IPS-20b (cell line): ENCODE measurements at regions not wholly inside any gene's neighbourhood (a gene's known extent, or its start where the extent isn't known, plus 50 kb on each side); places are given as distances from the start of the nearest gene placed in this dataset.

Experiments used
- H3K27ac ChIP-seq: one replicate; pipeline ENCODE4 v1.5.1; 2013; ENCODE audit warnings: low read length
- H3K27me3 ChIP-seq: 2 replicates; pipeline ENCODE4 v1.6.1; 2013; ENCODE audit warnings: mild to moderate bottlenecking, low read length, inconsistent platforms; ENCODE audit not compliant: insufficient read depth
- H3K36me3 ChIP-seq: 2 replicates; pipeline ENCODE4 v1.6.1; 2013; ENCODE audit warnings: low read depth, mild to moderate bottlenecking, inconsistent platforms, low read length, moderate library complexity; ENCODE audit not compliant: insufficient read depth
- H3K4me1 ChIP-seq: 2 replicates; pipeline ENCODE4 v1.6.1; 2013; ENCODE audit warnings: mild to moderate bottlenecking, control low read depth, inconsistent platforms, low read length, moderate library complexity; ENCODE audit not compliant: insufficient read depth
- H3K4me3 ChIP-seq: 2 replicates; pipeline ENCODE4 v1.5.1; 2013; ENCODE audit warnings: mild to moderate bottlenecking, low read length, inconsistent platforms
- H3K9ac ChIP-seq: 2 replicates; pipeline ENCODE4 v1.6.1; 2013; ENCODE audit warnings: low read depth, mild to moderate bottlenecking, inconsistent platforms, low read length, moderate library complexity
- H3K9me3 ChIP-seq: 2 replicates; pipeline ENCODE4 v1.6.1; 2013; ENCODE audit warnings: mild to moderate bottlenecking, low read depth, low read length, inconsistent platforms; ENCODE audit not compliant: insufficient read depth

DNA sequence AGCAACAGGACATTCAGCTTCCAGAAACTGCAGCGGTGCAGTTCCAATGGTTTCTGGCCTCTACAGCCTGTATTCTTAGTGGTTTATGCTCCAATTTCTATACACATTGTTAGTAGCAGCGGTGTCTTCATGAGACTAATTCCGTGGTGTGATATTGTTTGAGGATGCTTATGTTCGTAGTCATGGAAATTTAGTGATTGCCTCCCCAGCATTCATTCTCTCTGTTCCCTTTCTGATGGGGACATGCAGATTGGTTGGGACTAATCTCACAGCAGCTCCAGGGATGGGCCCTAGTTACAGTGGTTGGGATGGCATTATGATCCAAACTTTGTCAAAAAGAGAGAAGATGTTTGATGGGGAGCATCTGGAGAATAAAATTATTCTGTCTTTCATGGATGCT is 208.6 kb downstream of the CD47 start:
- Histone ChIP-seq H3K4me1 (no peaks in the 10 kb centered on the region), H3K27me3 (no peaks in the 10 kb centered on the region), H3K36me3 (no peaks in the 10 kb centered on the region), H3K9ac (no peak overlapping the region), H3K4me3 (no peak overlapping the region), H3K27ac (no peak overlapping the region), H3K9me3 (no peaks in the 10 kb centered on the region)

DNA sequence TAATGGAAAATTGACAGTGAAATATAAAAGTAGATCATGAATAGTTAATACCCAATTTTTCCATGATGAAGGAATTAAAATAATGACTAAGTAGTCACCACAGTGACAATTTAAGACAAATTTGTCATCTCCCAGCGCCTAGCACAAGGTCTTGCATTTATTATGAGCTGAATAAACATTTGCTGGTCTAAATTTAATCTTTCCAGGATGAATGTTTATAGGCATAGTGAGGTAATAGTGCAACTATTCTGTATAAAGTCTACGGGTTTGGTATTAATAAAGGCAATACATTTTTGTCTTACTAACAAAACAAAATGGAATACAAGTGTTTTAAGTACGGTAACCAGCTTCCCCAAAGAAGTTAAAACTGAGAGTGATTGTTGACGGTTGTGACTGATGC is 209.3 kb downstream of the CD47 start:
- Histone ChIP-seq H3K27ac (no peak overlapping the region), H3K9ac (no peak overlapping the region), H3K4me1 (no peaks in the 10 kb centered on the region), H3K4me3 (no peak overlapping the region), H3K27me3 (no peaks in the 10 kb centered on the region), H3K9me3 (no peaks in the 10 kb centered on the region), H3K36me3 (no peaks in the 10 kb centered on the region)

DNA sequence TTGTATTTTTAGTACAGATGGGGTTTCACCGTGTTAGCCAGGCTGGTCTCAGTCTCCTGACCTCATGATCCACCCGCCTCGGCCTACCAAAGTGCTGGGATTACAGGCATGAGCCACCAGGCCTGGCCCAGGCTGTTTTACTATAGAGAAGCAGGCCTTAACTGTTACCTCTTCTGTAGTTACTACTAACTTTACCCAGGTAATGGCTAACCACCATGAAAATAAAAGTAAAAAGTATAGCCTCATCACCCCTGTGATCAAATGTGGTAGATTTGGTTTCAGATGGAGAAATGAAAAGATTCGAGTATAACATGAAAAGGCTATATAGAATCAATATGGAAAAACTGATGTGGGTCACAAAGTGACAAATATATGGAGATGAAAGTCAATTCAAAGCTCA is 210.1 kb downstream of the CD47 start:
- no peaks in the 10 kb centered on the region for H3K9me3 ChIP-seq
- H3K4me3 ChIP-seq = no peak overlapping the region
- no peaks in the 10 kb centered on the region for H3K36me3 ChIP-seq
- no peak overlapping the region for H3K27ac ChIP-seq
- H3K4me1 ChIP-seq = no peaks in the 10 kb centered on the region
- no peaks in the 10 kb centered on the region for H3K27me3 ChIP-seq
- H3K9ac ChIP-seq = no peak overlapping the region

DNA sequence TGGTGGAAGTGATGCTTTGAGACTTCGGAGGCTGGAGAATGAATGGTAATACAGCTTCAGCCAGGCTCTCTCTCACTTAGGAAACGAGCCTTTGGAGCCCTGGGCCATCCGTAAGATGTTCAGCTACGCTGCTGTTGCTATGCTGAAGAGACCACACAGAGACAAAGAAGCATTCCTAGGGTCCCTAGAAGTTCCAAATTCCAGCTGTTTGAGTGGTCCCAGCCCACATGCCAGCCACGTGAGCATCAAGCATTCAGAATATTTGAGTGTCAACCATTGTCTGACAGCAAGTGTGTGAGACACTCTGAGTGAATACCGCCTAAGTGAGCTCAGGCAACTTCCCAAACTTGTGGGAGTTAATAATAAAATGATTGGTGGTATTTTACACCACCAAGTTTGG is 212.9 kb downstream of the CD47 start:
- no peak overlapping the region for H3K9ac ChIP-seq
- no peaks in the 10 kb centered on the region for H3K9me3 ChIP-seq
- H3K27ac ChIP-seq = no peak overlapping the region
- no peaks in the 10 kb centered on the region for H3K27me3 ChIP-seq
- no peaks in the 10 kb centered on the region for H3K4me1 ChIP-seq
- H3K36me3 ChIP-seq = no peaks in the 10 kb centered on the region
- no peak overlapping the region for H3K4me3 ChIP-seq

DNA sequence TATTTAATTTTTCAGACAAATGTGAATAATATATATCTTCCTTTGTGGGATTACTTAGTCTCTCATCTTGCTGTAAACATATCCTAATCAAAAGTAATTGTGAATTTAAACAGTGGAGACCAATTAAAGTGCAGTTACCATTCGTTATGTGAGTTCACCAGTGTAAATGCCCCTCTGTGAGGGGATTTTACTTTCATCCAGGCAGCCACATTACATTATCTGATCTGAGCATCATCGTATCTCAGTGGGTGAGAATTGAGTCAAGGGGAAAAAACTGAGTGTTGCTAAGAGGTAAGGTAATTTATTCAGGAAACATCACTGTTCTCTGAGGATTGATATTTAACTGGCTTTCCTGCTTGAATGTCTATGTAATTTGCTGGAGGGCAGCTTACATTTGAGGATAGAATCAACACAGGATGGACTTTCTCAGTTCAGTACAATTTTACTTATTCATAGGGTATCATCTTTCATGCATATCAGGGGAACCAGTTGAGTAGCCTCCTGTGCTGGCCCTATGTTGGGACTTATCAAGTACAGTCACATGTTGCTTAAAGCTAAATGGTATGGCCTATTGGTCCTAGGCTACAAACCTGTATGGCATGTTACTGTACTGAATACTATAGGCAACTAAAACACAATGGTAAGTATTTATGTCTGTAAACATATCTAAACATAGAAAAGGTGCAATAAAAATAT is 219.7 kb downstream of the CD47 start:
- Histone ChIP-seq H3K36me3 (no peaks in the 10 kb centered on the region), H3K27ac (no peak overlapping the region)

DNA sequence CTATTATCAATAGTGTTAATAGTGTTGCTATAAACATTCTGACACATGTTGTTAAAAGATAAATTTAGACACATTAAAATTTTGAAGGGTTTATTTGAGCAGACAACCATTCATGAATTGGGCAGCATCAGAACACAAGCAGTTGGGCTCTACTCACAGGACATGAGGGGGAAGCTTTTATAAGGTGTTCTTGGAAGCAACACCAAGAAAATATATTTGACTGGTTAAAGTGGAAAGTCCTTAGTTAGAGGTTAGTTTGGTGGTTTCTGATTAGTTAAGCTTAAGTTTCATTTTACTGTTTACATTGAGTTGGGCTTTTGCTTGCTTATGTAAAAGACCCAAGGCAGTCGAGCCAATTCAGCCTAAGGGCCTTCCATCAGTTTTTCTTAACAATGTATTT is 220.7 kb downstream of the CD47 start:
- Histone ChIP-seq H3K9me3 (no peaks in the 10 kb centered on the region), H3K4me1 (no peaks in the 10 kb centered on the region), H3K27ac (no peak overlapping the region), H3K27me3 (no peaks in the 10 kb centered on the region), H3K9ac (no peak overlapping the region), H3K36me3 (no peaks in the 10 kb centered on the region), H3K4me3 (no peak overlapping the region)

More for the DNA sequence above, 219.7 kb downstream of the CD47 start:
- Histone ChIP-seq H3K9ac (no peak overlapping the region), H3K4me1 (no peaks in the 10 kb centered on the region), H3K9me3 (no peaks in the 10 kb centered on the region), H3K4me3 (no peak overlapping the region), H3K27me3 (no peaks in the 10 kb centered on the region)

DNA sequence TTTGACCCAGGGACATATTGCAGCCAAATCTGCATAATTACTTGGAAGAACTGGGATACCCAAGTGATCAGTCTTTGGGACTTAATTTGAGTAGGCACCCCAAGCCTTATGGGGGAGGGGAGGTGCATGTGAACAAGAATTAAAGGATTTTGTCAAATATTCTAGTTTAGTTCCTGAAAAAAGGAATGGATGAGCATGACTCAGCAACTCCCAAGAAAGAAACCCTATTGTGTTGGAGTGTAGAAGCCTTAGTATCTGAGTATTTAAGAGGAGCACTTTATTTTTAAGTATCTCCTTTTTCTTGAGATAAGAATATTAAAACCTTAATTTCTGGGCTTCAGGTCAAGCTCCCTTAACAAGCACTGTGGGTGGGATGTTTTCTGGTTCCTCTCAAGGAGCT is 222.4 kb downstream of the CD47 start:
- no peak overlapping the region for H3K9ac ChIP-seq
- no peaks in the 10 kb centered on the region for H3K36me3 ChIP-seq
- H3K4me3 ChIP-seq = no peak overlapping the region
- H3K4me1 ChIP-seq = no peaks in the 10 kb centered on the region
- H3K27ac ChIP-seq = no peak overlapping the region
- H3K9me3 ChIP-seq = no peaks in the 10 kb centered on the region
- no peaks in the 10 kb centered on the region for H3K27me3 ChIP-seq

DNA sequence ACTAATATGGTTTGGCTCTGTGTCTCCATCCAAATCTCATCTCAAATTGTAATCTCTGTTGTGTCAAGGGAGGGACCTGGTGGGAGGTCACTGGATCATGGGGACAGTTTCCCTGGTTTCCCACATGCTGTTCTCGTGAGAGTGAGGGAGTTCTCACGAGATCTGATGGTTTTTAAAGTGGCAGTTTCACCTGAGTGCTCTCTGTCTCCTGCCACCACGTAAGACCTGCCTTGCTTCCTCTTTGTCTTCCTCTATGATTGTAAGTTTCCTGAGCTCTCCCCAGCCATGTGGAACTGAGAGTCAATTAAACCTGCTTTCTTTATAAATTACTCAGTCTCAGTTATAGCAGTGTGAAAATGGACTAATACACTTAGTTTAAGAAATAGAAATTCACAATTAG is 228.9 kb downstream of the CD47 start:
- Histone ChIP-seq H3K4me3 (no peak overlapping the region), H3K9me3 (no peaks in the 10 kb centered on the region), H3K9ac (no peak overlapping the region), H3K27me3 (no peaks in the 10 kb centered on the region), H3K36me3 (no peaks in the 10 kb centered on the region), H3K4me1 (no peaks in the 10 kb centered on the region), H3K27ac (no peak overlapping the region)

DNA sequence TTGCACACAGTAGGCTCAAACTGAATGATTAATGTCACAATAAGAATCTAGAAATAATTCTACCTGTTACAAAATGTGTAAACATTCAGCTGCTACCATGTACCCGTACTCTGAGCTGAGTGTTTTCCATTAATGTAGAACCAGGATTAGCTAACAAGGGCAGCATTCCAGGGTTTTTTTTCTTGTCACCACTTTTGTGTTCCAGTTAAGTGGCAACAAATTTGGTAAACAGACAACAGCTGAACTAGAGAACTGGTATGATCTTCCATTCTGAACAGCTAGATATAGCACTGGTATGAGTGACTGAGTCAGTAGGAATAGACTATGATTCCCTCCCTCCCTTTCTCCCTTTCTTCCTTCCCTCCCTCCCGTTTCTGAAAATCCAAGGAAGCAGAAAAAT is 229.4 kb downstream of the CD47 start:
- no peaks in the 10 kb centered on the region for H3K27me3 ChIP-seq
- H3K9me3 ChIP-seq = no peaks in the 10 kb centered on the region
- no peak overlapping the region for H3K9ac ChIP-seq
- no peak overlapping the region for H3K4me3 ChIP-seq
- H3K36me3 ChIP-seq = no peaks in the 10 kb centered on the region
- no peaks in the 10 kb centered on the region for H3K4me1 ChIP-seq
- H3K27ac ChIP-seq = no peak overlapping the region
